Osteocyte (in vitro differentiated cells): ENCODE measurements at regions not wholly inside any gene's neighbourhood (a gene's known extent, or its start where the extent isn't known, plus 50 kb on each side); places are given as distances from the start of the nearest gene placed in this dataset.

Experiments used
- DNase-seq: peaks from one replicate; pipeline ENCODE4 v3.0.0; 2021; ENCODE audit warnings: mixed read lengths; ENCODE audit not compliant: unreplicated experiment; ENCODE audit errors: extremely low spot score
- H3K27ac Mint-ChIP-seq: one replicate; pipeline ENCODE4 v1.8.0; 2021; ENCODE audit warnings: mild to moderate bottlenecking, mixed read lengths; ENCODE audit not compliant: unreplicated experiment
- H3K27me3 Mint-ChIP-seq: one replicate; pipeline ENCODE4 v1.8.0; 2021; ENCODE audit warnings: mixed read lengths; ENCODE audit not compliant: unreplicated experiment
- H3K36me3 Mint-ChIP-seq: one replicate; pipeline ENCODE4 v1.8.0; 2021; ENCODE audit warnings: mixed read lengths; ENCODE audit not compliant: unreplicated experiment
- H3K4me1 Mint-ChIP-seq: one replicate; pipeline ENCODE4 v1.8.0; 2021; ENCODE audit warnings: mixed read lengths; ENCODE audit not compliant: unreplicated experiment
- H3K4me3 Mint-ChIP-seq: one replicate; pipeline ENCODE4 v1.8.0; 2021; ENCODE audit warnings: mild to moderate bottlenecking, moderate library complexity, mixed read lengths; ENCODE audit not compliant: unreplicated experiment
- H3K9me3 Mint-ChIP-seq: one replicate; pipeline ENCODE4 v1.8.0; 2021; ENCODE audit warnings: mixed read lengths; ENCODE audit not compliant: unreplicated experiment
- TF ChIP-seq, protein P1 (sequence below): fragments of 200-600 bp; sonication (generic); IDR thresholded peaks from 2 replicates; pipeline ENCODE4 v1.5.0; 2021; ENCODE audit warnings: antibody characterized with exemption, mild to moderate bottlenecking, moderate library complexity

DNA sequence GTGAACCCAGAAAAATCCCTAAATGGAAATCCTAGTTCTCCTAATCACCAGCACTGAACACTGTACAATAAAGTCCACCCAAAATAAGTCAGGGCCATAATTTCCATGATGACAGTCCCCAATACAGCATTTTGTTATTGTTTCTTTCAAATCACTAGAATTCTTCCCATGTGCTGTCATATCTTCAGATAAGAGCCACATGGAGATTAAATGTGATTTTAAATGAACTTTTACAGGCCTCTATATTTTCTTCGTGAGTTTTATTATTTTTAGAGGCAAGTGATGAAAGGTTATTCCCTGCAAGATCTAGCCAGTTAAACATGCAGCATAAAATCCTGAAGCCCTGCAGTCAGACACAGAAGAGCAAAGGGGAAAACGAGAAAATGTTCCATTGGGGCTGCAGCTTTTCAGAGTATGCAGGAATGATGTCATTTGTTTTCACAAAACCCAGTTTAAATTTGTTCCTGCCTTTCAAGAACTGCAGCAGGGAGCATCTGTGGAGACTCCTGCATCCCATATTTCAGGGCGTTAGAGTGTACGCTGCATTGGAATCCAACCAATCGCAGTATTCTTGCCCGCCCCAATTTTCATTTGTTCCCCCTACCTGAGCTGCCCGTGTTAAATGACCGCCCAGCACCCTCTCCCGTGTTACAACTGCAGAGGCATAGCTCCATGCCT lies 167.2 kb upstream of the KLF12 start:
- TF ChIP-seq, protein P1, sequence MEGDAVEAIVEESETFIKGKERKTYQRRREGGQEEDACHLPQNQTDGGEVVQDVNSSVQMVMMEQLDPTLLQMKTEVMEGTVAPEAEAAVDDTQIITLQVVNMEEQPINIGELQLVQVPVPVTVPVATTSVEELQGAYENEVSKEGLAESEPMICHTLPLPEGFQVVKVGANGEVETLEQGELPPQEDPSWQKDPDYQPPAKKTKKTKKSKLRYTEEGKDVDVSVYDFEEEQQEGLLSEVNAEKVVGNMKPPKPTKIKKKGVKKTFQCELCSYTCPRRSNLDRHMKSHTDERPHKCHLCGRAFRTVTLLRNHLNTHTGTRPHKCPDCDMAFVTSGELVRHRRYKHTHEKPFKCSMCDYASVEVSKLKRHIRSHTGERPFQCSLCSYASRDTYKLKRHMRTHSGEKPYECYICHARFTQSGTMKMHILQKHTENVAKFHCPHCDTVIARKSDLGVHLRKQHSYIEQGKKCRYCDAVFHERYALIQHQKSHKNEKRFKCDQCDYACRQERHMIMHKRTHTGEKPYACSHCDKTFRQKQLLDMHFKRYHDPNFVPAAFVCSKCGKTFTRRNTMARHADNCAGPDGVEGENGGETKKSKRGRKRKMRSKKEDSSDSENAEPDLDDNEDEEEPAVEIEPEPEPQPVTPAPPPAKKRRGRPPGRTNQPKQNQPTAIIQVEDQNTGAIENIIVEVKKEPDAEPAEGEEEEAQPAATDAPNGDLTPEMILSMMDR = no peak
- H3K36me3 Mint-ChIP-seq = no peaks in the 10 kb centered on the region
- peaks cover 17% of the 10 kb centered on the region for H3K4me1 Mint-ChIP-seq
- no peak for DNase-seq
- H3K27me3 Mint-ChIP-seq = no peaks in the 10 kb centered on the region
- no peak overlapping the region for H3K4me3 Mint-ChIP-seq
- H3K9me3 Mint-ChIP-seq = no peaks in the 10 kb centered on the region
- peak overlapping the region; percentile 67 for H3K27ac Mint-ChIP-seq

DNA sequence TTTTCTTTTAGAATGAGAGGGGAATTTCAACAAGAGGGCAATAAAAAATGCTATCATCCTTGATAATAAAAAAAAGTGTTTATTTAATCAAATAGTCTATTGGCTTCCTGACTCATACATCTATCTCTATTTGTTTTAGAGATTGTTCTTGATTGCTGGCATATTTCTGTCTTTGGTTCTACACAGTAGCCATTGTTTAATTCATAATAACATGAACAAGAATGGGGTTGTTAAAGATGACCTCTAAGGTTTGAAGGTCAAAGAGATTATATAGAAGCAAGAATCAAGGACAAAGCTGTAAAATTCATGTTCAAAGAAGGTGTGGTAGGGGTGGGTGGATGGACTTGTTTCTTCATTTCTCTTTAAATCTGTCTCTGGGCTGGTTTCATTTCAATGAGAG lies 166.0 kb upstream of the KLF12 start:
- TF ChIP-seq, protein P1 = no peak
- Mint-ChIP-seq H3K36me3 (no peaks in the 10 kb centered on the region), H3K27me3 (no peaks in the 10 kb centered on the region), H3K4me3 (no peak overlapping the region), H3K27ac (no peak overlapping the region), H3K4me1 (peaks cover 15% of the 10 kb centered on the region), H3K9me3 (no peaks in the 10 kb centered on the region)
- DNase-seq = no peak

DNA sequence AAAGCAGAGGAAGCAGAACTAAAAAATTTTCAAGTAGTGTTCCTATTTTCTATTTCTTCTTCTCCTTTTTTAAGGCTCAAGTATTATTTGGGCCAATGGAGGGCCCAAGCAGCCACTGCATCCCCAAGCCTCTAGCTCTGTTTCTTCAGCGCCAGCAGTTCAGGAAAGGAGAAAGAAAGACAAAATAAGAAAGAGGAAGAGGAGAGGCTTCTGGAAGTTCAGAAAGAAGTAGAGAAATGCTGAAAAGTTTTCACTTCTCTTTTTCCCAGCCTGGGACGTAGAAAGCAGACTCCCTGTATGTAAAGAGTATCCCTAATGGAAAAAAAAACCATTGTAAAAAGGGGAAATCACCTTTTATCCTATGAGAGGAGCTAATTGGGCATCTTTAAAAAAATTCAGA lies 165.5 kb upstream of the KLF12 start:
- Mint-ChIP-seq H3K4me1 (peaks cover 15% of the 10 kb centered on the region), H3K9me3 (no peaks in the 10 kb centered on the region), H3K4me3 (no peak overlapping the region), H3K36me3 (no peaks in the 10 kb centered on the region), H3K27me3 (no peaks in the 10 kb centered on the region), H3K27ac (no peak overlapping the region)
- DNase-seq = no peak
- TF ChIP-seq, protein P1 = no peak

DNA sequence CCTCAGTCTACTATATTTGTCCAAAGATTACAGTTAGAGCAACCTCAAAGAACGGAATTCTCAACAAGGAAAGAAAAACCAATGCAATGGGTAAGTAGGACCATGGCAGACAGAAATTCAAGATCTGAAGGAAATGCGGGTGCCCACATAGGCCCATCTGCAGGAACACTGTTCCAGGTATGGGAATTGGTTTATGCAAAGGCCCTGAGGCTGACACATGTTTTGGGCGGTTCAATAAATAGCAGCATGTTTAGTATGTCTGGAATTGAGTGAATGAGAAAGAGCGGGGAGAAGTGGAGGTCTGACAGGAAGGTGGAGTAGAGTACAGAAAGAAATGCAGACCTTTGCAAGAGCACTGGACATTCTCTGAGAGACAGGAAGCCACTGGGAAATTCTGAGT lies 164.7 kb upstream of the KLF12 start:
- no peak for DNase-seq
- Mint-ChIP-seq H3K4me3 (no peak overlapping the region), H3K9me3 (no peaks in the 10 kb centered on the region), H3K36me3 (no peaks in the 10 kb centered on the region), H3K27ac (no peak overlapping the region), H3K27me3 (no peaks in the 10 kb centered on the region), H3K4me1 (peaks cover 15% of the 10 kb centered on the region)
- TF ChIP-seq, protein P1 = no peak

DNA sequence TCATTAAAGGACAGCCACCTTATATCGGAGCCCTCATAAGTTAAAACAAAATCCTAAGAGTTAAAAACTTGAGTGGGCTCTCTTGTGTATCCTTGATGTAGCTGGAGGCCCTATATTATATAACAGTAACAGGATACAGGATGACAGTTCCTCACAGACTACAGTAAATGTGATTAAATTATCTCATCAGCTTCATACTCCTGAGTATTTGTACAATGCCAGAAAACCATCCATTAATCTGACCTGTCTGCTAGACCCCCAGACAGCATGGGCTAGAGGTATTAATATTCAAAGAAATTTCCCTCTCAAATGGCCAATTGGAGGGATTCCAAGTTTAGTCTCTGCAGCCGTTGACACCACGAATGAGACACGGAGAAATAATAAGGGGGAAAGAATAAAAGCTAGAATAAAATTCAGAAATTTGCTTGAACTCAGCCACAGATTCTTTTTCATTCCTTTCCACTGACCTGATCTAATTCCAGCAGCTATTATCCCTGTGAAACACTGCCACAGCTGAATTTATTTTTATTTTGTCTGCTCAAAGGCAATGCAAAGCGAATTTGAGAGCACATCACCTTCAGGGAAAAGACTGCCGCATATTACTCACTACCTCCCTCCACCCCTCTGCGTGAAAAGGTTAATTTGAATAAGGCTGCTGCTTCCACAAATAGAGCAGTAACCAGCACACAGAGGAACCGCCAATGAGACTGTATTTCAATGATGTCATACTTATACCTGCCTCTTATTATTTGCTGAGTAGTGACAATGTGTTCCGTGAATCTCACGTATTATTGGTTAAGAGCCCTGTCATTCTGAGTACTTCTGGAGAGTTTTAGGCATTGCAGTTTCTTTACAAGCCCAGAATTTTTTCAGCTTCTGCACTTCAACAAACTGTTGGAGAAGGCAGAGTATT lies 155.9 kb upstream of the KLF12 start:
- no peak for DNase-seq
- Mint-ChIP-seq H3K27ac (no peak overlapping the region), H3K4me3 (no peak overlapping the region), H3K4me1 (peaks cover 25% of the 10 kb centered on the region), H3K9me3 (no peaks in the 10 kb centered on the region), H3K27me3 (no peaks in the 10 kb centered on the region), H3K36me3 (no peaks in the 10 kb centered on the region)
- TF ChIP-seq, protein P1 = no peak
